Heart left ventricle (tissue), 16 donors: ENCODE measurements at regions not wholly inside any gene's neighbourhood (a gene's known extent, or its start where the extent isn't known, plus 50 kb on each side); places are given as distances from the start of the nearest gene placed in this dataset.
"Not testable (repeated sequence)": the region's sequence is repeated elsewhere in the genome, so short reads cannot be mapped to it uniquely, and the experiment has no call there.

ENCODE experiments used
- ATAC-seq, 4 donors: fragments of 200-7000 bp; cut with Tn5 transposase; one replicate each; pipeline ENCODE4 v1.9.1; 2020 to 2022; ENCODE audit warnings: moderate library complexity in 4 of 4, mild to moderate bottlenecking in 3 of 4, moderate number of reproducible peaks in 1 of 4
- DNase-seq, 5 donors: peaks; one replicate each; pipeline ENCODE4 v3.0.0-alpha.2; 2020
- H3K27ac ChIP-seq, 12 donors: fragments of 200-600 bp; sonication (generic) in 4 of 12; one replicate each; pipeline versions ENCODE4 v1.5.0 to v1.8.0; 2016 to 2022; ENCODE audit warnings: mild to moderate bottlenecking in 2 of 12
- H3K27me3 ChIP-seq, 9 donors: fragments of 200-600 bp; sonication (generic) in 2 of 9; one replicate each; pipeline versions ENCODE4 v1.5.1 to v1.8.0; 2016 to 2022; ENCODE audit warnings: mild to moderate bottlenecking in 3 of 9
- H3K36me3 ChIP-seq, 9 donors: fragments of 200-600 bp; sonication (generic) in 2 of 9; one replicate each; pipeline versions ENCODE4 v1.5.0 to v1.8.0; 2018 to 2022; ENCODE audit warnings: mild to moderate bottlenecking in 2 of 9
- H3K4me1 ChIP-seq, 12 donors: fragments of 200-600 bp; sonication (generic) in 4 of 12; one replicate each; pipeline versions ENCODE4 v1.5.0 to v1.8.0; 2016 to 2022; ENCODE audit warnings: mild to moderate bottlenecking in 3 of 12
- H3K4me3 ChIP-seq, 12 donors: fragments of 200-600 bp; sonication (generic) in 4 of 12; one replicate each; pipeline versions ENCODE4 v1.5.0 to v1.8.0; 2017 to 2022; ENCODE audit warnings: mild to moderate bottlenecking in 9 of 12, moderate library complexity in 4 of 12
- H3K9me3 ChIP-seq, 12 donors: fragments of 200-600 bp; sonication (generic) in 4 of 12; one replicate each; pipeline versions ENCODE4 v1.5.0 to v1.8.0; 2016 to 2022; ENCODE audit warnings: mild to moderate bottlenecking in 1 of 12
- POLR2A ChIP-seq, 2 donors: fragments of 450-650 bp; IDR thresholded peaks; one replicate each; pipeline ENCODE4 v1.6.1; 2017; ENCODE audit warnings: antibody characterized with exemption in 2 of 2, mild to moderate bottlenecking in 2 of 2, moderate library complexity in 2 of 2
- WGBS, 4 donors: extraction: QIAGEN DNeasy Blood & Tissue Kit in 2 of 4; methylation state at CpG; one replicate each; pipeline versions ENCODE4 v1.1.5 to v1.1.7; 2013 to 2018; 5-methylcytosine and 5-hydroxymethylcytosine counted together
- intact Hi-C, 10 donors: fragments of 100-400 bp; cut with DNase I; formaldehyde crosslinking; loops; one replicate each; pipeline versions ENCODE4 v1.11.1 to v1.14.2; 2022
- TF ChIP-seq, protein P1 (sequence below), 12 donors: fragments of 200-600 bp; sonication (generic) in 4 of 12; IDR thresholded peaks; one replicate each; pipeline versions ENCODE4 v1.5.0 to v1.8.0; 2018 to 2022; ENCODE audit warnings: antibody characterized with exemption in 12 of 12, mild to moderate bottlenecking in 5 of 12
- donor health status: ischemic (EF 13 %, LVEDD 7.1; RV severe dilation, severe dysfunction).
- donor health status: healthy with polysubstance abuse.
- donor health status: DM: no; HTN: yes; CAD: no.
- donor health status: DM: no; HTN: no; CAD: no.
- donor health status: ischemic (EF 25% LVEDD 6.9; RV normal size, moderate dysfunction).
- donor health status: ischemic (EF 25% LVEDD 5.7; RV mildly dilated, moderate dysfunction).
- donor health status: healthy.
- donor health status: DM: yes; HTN: yes; CAD: no.
- donor health status: ischemic (EF 35%, LVEDD 5.7; RV mildly dilated, moderate dysfunction).
- donor health status: nonischemic (EF 11% LVEDD 7.7; RV severe dilation, severe dysfunction).
- donor health status: DM: yes; HTN: yes; CAD: no.
- donor health status: PGD.
- donor health status: ischemic (EF 29% LVEDD 5.4; RV normal size, mild dysfunction).
- donor health status: nonischemic (EF 23%, LVEDD 6.1; RV moderate dilation, normal function).

DNA sequence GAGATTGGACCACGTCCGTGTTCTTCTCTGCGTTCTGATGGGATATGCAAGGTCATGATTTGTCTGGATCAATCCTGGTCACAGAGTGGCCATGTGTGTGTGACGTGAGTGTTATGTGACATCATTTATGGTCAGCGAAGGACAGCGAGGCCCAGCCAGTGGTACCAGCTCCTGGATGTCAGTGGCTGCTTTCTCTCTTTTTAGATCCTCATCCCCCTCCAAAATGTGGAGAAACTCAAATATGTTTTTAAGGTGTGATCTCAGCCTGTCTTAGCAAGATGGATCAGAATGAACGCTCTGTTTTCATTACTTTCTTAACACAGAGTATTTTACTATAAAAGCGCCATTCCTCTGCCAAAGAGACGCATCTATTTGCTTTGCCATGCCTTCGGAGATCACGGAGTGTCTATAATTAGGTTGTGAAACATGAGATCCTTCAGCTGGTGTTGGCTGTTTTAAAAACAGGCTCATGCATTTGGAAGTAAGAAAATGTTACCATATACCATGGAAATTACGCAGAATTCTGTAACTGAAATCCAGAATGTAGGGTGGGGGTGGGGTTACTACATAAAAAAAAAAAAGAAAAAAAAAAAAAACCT lies 245.5 kb upstream of the TCERG1L start:
- Histone ChIP-seq H3K27me3 (peaks cover 0 to 51% (median 3%) of the 10 kb centered on the region in 9 donors), H3K27ac (no peak overlapping the region)
- WGBS, 4 donors: 67 to 80% (median 76%) methylated on average over 12 of the region's 12 CpGs

GRCh38 chr10:131557956-131558355 lies 246.4 kb upstream of the TCERG1L start:
- H3K4me1 ChIP-seq, intact Hi-C loops, H3K36me3 ChIP-seq, ATAC-seq, H3K9me3 ChIP-seq, H3K4me3 ChIP-seq, H3K27ac ChIP-seq, DNase-seq: not testable (repeated sequence)
- H3K27me3 ChIP-seq: peaks cover 0 to 57% (median 3%) of the 10 kb centered on the region in 9 donors
- WGBS, 4 donors: 77 to 89% (median 85%) methylated on average over 9 of the region's 9 CpGs

More for the DNA sequence above, 245.5 kb upstream of the TCERG1L start:
- no peaks in the 10 kb centered on the region for H3K9me3 ChIP-seq
- TF ChIP-seq POLR2A (IDR thresholded peaks at IDR 0.05): no peak
- TF ChIP-seq, protein P1, sequence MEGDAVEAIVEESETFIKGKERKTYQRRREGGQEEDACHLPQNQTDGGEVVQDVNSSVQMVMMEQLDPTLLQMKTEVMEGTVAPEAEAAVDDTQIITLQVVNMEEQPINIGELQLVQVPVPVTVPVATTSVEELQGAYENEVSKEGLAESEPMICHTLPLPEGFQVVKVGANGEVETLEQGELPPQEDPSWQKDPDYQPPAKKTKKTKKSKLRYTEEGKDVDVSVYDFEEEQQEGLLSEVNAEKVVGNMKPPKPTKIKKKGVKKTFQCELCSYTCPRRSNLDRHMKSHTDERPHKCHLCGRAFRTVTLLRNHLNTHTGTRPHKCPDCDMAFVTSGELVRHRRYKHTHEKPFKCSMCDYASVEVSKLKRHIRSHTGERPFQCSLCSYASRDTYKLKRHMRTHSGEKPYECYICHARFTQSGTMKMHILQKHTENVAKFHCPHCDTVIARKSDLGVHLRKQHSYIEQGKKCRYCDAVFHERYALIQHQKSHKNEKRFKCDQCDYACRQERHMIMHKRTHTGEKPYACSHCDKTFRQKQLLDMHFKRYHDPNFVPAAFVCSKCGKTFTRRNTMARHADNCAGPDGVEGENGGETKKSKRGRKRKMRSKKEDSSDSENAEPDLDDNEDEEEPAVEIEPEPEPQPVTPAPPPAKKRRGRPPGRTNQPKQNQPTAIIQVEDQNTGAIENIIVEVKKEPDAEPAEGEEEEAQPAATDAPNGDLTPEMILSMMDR (IDR thresholded peaks at IDR 0.05): no peak
- no peaks in the 10 kb centered on the region for H3K4me1 ChIP-seq
- DNase-seq: no peak
- intact Hi-C loops: no loop called here
- no peak overlapping the region for H3K4me3 ChIP-seq
- H3K36me3 ChIP-seq: no peaks in the 10 kb centered on the region
- ATAC-seq: no peak

GRCh38 chr10:131559450-131559911 lies 248.0 kb upstream of the TCERG1L start:
- ATAC-seq (no peak), DNase-seq (no peak)
- no peaks in the 10 kb centered on the region for H3K4me1 ChIP-seq
- peaks cover 0 to 7% (median 0%) of the 10 kb centered on the region in 12 donors for H3K9me3 ChIP-seq
- intact Hi-C loops: no loop called here
- no peak overlapping the region for H3K4me3 ChIP-seq
- H3K27me3 ChIP-seq: peaks cover 0 to 50% (median 3%) of the 10 kb centered on the region in 9 donors
- H3K36me3 ChIP-seq: no peaks in the 10 kb centered on the region
- TF ChIP-seq, protein P1 (IDR thresholded peaks at IDR 0.05): no peak
- no peak for TF ChIP-seq POLR2A (IDR thresholded peaks at IDR 0.05)
- no peak overlapping the region for H3K27ac ChIP-seq
- WGBS, 4 donors: 65 to 80% (median 74%) methylated on average over 10 to 15 of the region's 15 CpGs

DNA sequence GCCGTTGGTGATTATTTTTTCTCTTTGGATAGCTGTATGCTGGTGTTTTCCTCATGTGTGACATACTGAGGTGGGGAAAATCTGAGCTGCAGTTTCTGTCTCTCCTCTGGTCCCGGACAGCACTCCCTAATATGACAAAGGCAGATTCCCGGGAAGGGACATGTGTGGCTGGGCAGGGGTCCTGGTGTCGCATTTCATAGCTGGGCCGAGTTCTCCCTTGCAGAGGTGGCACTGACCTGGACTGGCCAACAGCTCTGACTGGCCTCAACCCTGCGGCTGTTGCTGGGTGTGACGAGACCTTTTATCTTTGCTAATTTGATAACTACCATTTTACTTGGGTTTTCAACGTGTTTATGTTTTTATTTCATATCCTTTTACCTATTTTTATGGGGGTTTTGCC lies 248.6 kb upstream of the TCERG1L start:
- Histone ChIP-seq H3K4me3 (no peak overlapping the region), H3K4me1 (no peaks in the 10 kb centered on the region), H3K36me3 (no peaks in the 10 kb centered on the region), H3K27ac (no peak overlapping the region), H3K9me3 (peaks cover 0 to 14% (median 5%) of the 10 kb centered on the region in 12 donors), H3K27me3 (peaks cover 0 to 49% (median 3%) of the 10 kb centered on the region in 9 donors)
- DNase-seq: no peak
- intact Hi-C loops: no loop called here
- no peak for ATAC-seq
- 32 to 40% (median 36%) methylated on average over 8 of the region's 8 CpGs for WGBS, 4 donors
- TF ChIP-seq, protein P1 (IDR thresholded peaks at IDR 0.05): no peak
- TF ChIP-seq POLR2A (IDR thresholded peaks at IDR 0.05): no peak
